ENCODE measurements at regions not wholly inside any gene's neighbourhood (a gene's known extent, or its start where the extent isn't known, plus 50 kb on each side); places are given as distances from the start of the nearest gene placed in this dataset.
"Not testable (repeated sequence)": the region's sequence is repeated elsewhere in the genome, so short reads cannot be mapped to it uniquely, and the experiment has no call there.

- peak; percentile 77 for DNase-seq
These were observed 288.5 kb upstream of the G2E3 start for GRCh38 chr14:30270200-30271161.

DNA sequence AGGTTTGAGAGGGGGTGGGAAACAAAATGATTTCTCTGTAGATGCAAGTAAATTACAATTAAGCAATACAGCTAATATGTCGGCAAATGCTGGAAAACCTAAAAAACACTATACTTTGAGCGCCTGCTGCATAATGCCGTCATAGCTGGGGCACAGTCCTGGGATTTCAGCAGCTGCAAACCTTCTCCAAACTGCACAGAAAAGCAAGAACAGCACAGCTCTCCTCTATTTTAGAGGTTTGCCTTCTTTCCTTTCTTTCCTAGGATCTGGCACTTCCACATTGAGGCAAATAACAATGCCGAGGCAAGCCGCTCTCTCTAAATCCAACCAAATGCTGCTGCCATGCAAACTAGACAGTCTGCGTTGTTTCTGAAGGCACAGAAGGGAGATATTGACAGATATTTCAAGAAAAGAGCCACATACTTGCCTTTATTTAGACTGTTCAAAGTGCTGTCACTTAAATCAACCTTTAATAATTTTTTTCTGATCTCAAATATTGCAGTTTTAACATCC lies 287.1 kb upstream of the G2E3 start:
- DNase-seq = no peak

DNA sequence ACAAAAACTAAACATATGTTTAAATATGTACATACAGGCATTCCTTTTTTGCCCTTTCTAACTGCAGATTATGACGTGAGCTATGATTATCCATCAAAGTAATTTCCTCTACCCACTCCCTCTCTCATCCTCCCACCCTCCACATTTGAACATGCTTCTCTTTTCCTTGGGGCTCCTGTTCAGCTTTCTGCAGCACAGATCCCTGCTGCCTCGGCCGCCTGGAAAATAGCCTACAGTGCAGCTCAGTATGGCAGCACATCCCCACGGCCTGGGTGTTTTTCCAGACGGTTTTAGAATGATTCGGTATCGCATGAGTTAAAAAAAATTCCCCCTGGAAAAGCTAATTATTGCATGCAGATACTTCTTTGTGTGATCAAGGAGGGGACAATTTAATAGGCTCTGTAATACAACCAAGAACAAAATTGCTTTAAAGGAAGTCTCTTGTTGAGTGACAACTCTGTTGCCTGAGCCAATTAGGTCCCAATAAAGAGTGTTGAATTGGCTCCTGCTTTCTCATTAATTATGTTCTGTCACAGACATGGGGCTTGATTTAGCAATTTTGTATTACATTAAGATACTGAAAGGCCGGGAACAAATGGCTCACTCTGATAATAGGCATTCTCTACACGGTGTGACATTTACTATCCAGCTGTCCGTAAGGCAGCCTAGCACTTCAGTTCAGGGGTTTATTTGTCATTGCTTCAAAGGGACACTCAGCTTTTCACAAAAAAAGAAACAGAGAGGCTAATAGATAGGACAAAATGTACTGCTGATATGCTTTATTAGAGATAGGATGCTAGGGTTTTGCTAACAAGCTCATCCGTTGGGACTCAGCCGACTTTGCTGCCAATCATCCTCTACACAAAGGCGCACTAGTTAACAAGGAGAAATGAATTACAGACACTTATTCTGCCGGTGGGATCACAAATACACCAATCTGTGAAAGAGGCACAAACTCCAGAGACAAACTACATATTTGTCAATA lies 285.8 kb upstream of the G2E3 start:
- no peak for DNase-seq

DNA sequence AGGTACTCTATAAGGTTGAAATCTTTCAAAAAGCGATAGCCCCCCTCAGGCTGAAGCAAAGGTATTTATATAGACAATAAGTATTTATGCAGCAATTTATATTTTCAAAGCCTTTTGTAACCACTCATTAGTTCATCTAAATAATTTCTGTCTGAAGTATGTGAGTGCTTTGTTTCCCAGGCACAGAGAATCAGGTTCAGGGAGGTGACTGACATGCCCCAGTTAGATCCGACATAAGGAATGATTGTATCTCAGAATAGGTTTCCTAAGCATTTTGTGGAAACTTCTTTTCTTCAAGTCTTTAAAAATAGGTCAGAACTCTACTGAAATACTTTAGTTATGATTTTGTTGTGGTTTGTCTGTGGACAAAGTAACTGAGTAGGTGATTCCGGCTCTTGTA lies 283.4 kb upstream of the G2E3 start:
- no peak for DNase-seq

GRCh38 chr14:30277268-30277667 lies 281.7 kb upstream of the G2E3 start:
- no peak for DNase-seq

DNA sequence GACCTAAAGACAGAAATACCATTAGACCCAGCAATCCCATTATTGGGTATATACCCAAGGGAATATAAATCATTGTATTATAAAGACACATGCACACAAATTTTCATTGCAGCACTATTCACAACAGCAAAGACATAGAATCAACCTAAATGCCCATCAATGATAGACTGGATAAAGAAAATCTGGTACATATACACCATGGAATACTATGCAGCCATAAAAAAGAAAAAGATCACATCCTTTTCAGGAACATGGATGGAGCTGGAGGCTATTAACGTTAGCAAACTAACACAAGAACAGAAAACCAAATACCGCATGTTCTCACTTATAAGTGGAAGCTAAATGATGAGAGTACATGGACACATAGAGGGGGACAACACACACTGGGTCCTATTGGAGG lies 280.1 kb upstream of the G2E3 start:
- not testable (repeated sequence) for DNase-seq

DNA sequence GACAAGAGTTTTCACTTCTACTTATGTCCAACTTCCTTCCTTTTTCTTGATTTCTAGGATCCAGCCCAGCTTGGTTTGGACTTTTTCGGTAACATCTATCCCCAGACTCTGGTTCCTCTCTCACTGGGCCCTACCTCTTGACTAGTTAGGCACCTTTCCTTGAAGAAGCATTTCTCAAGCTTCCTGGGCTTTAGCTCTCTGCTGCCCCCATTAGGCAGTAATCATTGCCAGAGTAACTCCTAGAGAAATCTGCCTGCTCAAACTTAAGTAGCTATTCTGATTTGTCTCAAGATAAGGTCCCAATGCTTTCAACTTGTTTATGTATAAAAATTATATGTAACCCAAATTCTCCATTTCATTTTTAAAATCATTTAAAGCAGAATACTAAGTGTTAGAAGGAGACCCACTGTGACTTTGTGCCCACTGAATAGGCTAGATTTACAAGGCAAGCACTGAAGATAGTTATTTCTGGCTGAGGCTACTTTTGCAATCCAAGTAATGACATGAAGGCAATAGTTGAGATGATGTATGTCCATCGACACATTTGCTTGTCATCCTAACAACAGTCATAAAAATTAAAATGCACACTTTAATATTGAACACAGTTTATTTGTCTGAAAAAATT lies 275.0 kb upstream of the G2E3 start:
- peak; percentile 31 for DNase-seq

DNA sequence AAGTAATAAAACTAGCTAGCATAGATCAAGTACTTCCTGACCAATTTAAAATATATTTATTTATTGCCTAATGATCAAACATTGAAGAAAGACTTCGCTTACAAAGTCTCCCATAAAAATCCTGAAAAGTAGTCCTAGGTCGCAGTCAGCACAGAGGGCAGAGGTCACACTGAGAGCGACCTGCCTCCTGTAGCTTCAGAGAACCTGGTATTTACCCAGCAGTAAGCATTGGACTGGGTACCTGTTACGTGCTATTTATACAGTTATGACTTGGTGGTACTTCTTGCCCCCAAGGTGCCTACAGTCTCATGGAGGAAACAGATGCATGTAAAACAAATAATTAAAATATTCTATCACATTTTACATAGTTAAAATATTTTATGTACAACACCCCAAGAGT lies 274.1 kb upstream of the G2E3 start:
- DNase-seq = no peak

- peak; percentile 16 for DNase-seq
These were observed 271.1 kb upstream of the G2E3 start for GRCh38 chr14:30287579-30288445.

GRCh38 chr14:30290001-30290400 lies 269.0 kb upstream of the G2E3 start:
- DNase-seq = no peak

DNA sequence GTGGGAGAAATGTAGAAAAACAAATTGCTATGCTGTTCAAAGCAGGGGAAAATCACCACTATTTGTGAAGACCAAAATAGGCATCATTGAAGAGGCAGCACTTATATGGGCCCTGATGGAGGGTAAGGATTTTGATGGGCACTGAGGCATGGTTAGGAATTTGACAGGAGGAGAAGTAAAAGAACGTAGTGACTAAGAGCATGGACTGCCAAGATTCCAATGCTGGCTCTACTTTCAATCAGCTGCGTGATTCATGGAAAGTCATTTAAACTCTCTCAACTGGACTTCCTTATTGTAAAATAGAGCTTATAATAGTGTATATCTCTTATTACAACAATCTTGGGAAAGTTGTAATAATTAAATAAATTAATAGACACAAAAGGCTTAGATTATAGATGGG lies 267.7 kb upstream of the G2E3 start:
- peak; percentile 47 for DNase-seq

- DNase-seq = no peak
These were observed 266.4 kb upstream of the G2E3 start for GRCh38 chr14:30292541-30292940.

- no peak for DNase-seq
These were observed 263.0 kb upstream of the G2E3 start for GRCh38 chr14:30295980-30296379.

DNA sequence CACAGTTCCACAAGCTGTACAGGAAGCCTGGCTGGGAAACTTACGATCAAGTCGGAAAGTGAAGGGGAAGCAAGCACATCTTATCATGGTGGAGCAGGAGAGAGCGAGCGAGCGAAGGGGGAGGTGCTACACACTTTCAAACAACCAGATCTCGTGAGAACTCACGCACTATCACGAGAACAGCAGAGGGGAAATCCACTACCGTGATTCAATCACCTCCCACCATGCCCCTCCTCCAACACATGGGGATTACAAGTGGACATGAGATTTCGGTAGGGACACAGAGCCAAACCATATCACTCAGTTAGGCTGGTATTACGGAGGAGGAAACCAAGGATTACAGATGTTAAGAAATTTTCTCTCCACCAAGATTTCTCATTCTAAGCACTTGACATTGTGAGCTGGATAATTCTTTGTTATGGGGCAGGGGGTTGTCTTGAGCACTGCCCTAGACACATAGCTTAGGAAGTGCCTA lies 262.0 kb upstream of the G2E3 start:
- DNase-seq = no peak

DNA sequence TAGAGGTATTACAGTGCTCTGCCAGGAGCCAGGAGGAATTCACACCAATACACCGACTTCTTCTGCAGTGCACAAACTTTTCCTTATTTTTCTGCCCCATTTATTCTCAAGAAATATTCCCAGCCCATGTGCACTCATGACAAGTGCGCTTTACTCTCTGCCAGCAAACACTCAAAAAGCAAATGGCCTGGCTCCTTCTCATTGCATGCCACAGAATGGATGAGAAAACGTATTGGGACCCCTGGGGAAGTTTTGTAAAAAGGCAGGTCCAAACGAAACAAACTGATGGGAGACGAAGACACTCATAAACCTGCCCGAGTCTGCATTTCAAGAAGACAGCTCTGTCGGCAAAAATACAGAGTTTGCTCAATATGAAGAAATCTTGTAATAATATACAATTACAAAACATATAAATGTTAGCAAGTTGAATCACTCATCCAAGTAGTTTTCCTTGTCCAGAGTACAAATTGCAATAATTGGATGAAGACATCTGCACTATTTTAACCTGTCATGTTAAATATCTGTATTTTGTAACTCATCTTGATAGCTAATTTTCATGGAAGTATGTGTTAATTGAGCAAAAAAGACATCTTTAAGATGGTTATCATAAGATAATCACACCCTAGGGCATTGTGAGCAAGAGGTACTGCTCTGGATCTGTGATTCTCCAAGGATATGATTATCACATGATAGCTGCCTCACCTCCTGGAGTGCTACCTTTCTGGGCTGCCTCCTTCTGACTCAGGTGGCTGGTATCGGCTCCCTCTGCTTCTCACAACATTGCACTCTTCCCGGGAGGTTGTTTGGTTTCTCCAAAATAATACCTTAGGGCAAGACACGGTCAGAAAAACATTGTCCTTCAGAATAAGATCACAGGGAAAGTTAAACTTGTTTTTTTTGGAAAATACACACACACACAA lies 260.8 kb upstream of the G2E3 start:
- no peak for DNase-seq

- DNase-seq = no peak
These were observed 259.0 kb upstream of the G2E3 start for GRCh38 chr14:30299915-30300314.

GRCh38 chr14:30303350-30303749 lies 255.6 kb upstream of the G2E3 start:
- no peak for DNase-seq

DNA sequence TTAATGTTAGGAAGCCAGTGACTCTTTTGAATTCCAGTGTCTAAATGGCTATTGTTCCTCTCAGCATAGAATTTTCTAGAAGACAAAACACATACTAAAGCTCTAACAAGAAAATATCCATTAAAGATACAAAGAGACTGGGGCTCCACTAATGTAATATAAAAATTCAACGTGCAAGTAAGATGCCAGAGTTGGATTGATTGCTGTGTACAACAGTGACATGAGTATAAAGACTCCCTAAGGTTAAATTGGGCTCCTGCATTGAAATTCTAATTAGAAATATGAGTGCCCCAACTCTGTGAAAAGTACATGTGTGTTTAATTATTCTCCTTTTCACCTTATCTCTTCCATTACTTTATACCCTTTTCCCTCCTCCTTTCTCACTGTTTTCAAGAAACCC lies 253.6 kb upstream of the G2E3 start:
- DNase-seq = no peak

DNA sequence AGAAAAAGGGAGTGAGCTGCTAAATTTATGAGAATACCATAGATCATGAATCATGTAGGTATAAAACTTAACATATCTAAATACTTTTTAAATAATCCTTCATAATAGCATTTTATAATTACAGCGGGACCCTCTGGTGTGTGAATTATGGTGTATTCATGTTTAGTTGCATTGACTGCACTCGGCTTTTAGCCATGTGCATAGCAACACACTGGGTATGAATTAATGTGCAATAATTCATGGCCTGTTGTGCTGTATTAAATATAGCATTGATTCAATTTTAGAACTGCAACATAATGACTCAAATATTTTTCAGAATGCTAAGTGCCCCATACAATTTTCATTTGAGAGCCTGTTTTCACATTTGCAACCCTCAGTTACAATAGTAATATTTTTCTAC lies 249.6 kb upstream of the G2E3 start:
- no peak for DNase-seq

DNA sequence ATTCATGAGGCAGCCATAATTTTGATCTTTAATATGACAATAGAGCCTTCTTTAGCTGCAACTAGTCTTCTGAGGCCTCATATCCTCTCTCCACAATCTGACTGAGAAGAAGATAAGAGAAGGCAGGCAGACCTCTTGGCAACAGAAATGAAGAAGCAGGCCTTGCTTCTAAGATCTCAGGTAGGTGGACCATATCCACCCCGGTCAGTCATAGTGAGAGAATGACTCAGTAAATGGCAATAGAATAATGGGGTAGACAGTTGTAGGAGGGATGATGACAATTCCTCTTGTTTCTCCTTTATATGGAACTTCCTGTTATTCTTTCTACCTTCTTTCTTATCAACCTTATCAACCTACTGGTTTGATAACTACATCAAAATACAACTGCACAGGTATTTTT lies 246.7 kb upstream of the G2E3 start:
- no peak for DNase-seq

All from fibroblast of skin of abdomen (primary cell).